GM23338 (cell line): ENCODE measurements at regions not wholly inside any gene's neighbourhood (a gene's known extent, or its start where the extent isn't known, plus 50 kb on each side); places are given as distances from the start of the nearest gene placed in this dataset.

Experiments used
- ATAC-seq: fragments of 200-7000 bp; cut with Tn5 transposase; 3 replicates; pipeline ENCODE4 v1.9.1; 2020
- DNase-seq: peaks from one replicate; pipeline ENCODE4 v3.0.0-alpha.2; 2015; ENCODE audit warnings: low spot score
- H2AFZ ChIP-seq: fragments of 200-600 bp; sonication (generic); 2 replicates; pipeline ENCODE4 v1.8.0; 2016; ENCODE audit warnings: antibody characterized with exemption, mild to moderate bottlenecking, moderate library complexity
- H3F3A ChIP-seq: fragments of 200-600 bp; sonication (generic); replicated peaks from 2 replicates; pipeline ENCODE4 v1.8.0; 2017; ENCODE audit warnings: antibody characterized with exemption, mixed run types, low read depth
- H3K27ac ChIP-seq: fragments of 200-600 bp; sonication (generic); 2 replicates; pipeline ENCODE4 v1.6.1; 2016; ENCODE audit warnings: low read depth
- H3K27me3 ChIP-seq: fragments of 200-600 bp; sonication (generic); 2 replicates; pipeline ENCODE4 v1.8.0; 2016; ENCODE audit warnings: mild to moderate bottlenecking, mixed run types, moderate library complexity; ENCODE audit not compliant: insufficient read depth
- H3K36me3 ChIP-seq: fragments of 200-600 bp; sonication (generic); 2 replicates; pipeline ENCODE4 v1.8.0; 2016; ENCODE audit warnings: mild to moderate bottlenecking; ENCODE audit not compliant: insufficient read depth
- H3K4me1 ChIP-seq: fragments of 200-600 bp; sonication (generic); 2 replicates; pipeline ENCODE4 v1.8.0; 2016; ENCODE audit warnings: mild to moderate bottlenecking, moderate library complexity; ENCODE audit not compliant: insufficient read depth
- H3K4me2 ChIP-seq: fragments of 200-600 bp; sonication (generic); 2 replicates; pipeline ENCODE4 v1.7.1; 2017; ENCODE audit warnings: mixed run types
- H3K4me3 ChIP-seq: fragments of 200-600 bp; sonication (generic); 2 replicates; pipeline ENCODE4 v1.6.1; 2016; ENCODE audit warnings: mixed run types
- H3K79me2 ChIP-seq: fragments of 200-600 bp; sonication (generic); replicated peaks from 2 replicates; pipeline ENCODE4 v1.8.0; 2017; ENCODE audit warnings: mild to moderate bottlenecking; ENCODE audit not compliant: insufficient read depth
- H3K9me2 ChIP-seq: fragments of 200-600 bp; sonication (generic); 2 replicates; pipeline ENCODE4 v1.8.0; 2017; ENCODE audit not compliant: insufficient read depth
- H4K20me1 ChIP-seq: fragments of 200-600 bp; sonication (generic); replicated peaks from 2 replicates; pipeline ENCODE4 v1.8.0; 2017; ENCODE audit warnings: mild to moderate bottlenecking; ENCODE audit not compliant: insufficient read depth
- H3K27ac Mint-ChIP-seq: 2 replicates; pipeline ENCODE4 v1.8.0; 2020; ENCODE audit warnings: inconsistent platforms, mild to moderate bottlenecking, moderate library complexity, mixed read lengths
- H3K27me3 Mint-ChIP-seq: 3 replicates; pipeline ENCODE4 v1.8.0; 2022; ENCODE audit warnings: low read depth, mild to moderate bottlenecking, moderate library complexity, mixed read lengths, inconsistent platforms; ENCODE audit not compliant: insufficient read depth, poor library complexity
- H3K36me3 Mint-ChIP-seq: 3 replicates; pipeline ENCODE4 v1.8.0; 2021; ENCODE audit warnings: low read depth, mild to moderate bottlenecking, inconsistent platforms, moderate library complexity, mixed read lengths
- H3K4me1 Mint-ChIP-seq: 3 replicates; pipeline ENCODE4 v1.8.0; 2020; ENCODE audit warnings: mild to moderate bottlenecking, inconsistent platforms, mixed read lengths
- H3K4me3 Mint-ChIP-seq: 3 replicates; pipeline ENCODE4 v1.8.0; 2021; ENCODE audit warnings: moderate library complexity, mild to moderate bottlenecking, inconsistent platforms, mixed read lengths
- H3K9me3 Mint-ChIP-seq: 3 replicates; pipeline ENCODE4 v1.8.0; 2020; ENCODE audit warnings: moderate library complexity, mild to moderate bottlenecking, inconsistent platforms, mixed read lengths
- CREB1 ChIP-seq: fragments of 250-450 bp; sonication (Bioruptor Pico); IDR thresholded peaks from 2 replicates; pipeline ENCODE4 v1.5.0; 2020; ENCODE audit warnings: low read depth, mild to moderate bottlenecking, moderate library complexity
- CTCF ChIP-seq, 2 experiments: fragments of 200-600 bp in 1 of 2; sonication (generic) in 1 of 2; conservative IDR thresholded peaks; 2 replicates each; pipeline versions ENCODE4 v1.5.1 to v1.6.1; 2016 to 2017; ENCODE audit warnings: antibody characterized with exemption in 2 of 2, low read depth in 2 of 2, mild to moderate bottlenecking in 2 of 2, moderate library complexity in 1 of 2
- ETS1 ChIP-seq: IDR thresholded peaks from 2 replicates; pipeline ENCODE4 v1.6.1; 2016; ENCODE audit warnings: antibody characterized with exemption
- EZH2 ChIP-seq: fragments of 200-600 bp; sonication (generic); IDR thresholded peaks from one replicate; pipeline ENCODE4 v1.8.0; 2017; ENCODE audit warnings: antibody characterized with exemption, mild to moderate bottlenecking, low read depth; ENCODE audit not compliant: unreplicated experiment
- EZH2phosphoT487 ChIP-seq: fragments of 200-600 bp; sonication (generic); IDR thresholded peaks from one replicate; pipeline ENCODE4 v1.8.1; 2018; ENCODE audit warnings: antibody characterized with exemption; ENCODE audit not compliant: unreplicated experiment
- JUNB ChIP-seq: IDR thresholded peaks from one replicate; pipeline ENCODE4 v1.6.1; 2016; ENCODE audit warnings: antibody characterized with exemption; ENCODE audit not compliant: unreplicated experiment
- NANOG ChIP-seq: IDR thresholded peaks from 2 replicates; pipeline ENCODE4 v1.6.1; 2016; ENCODE audit warnings: antibody characterized with exemption, borderline replicate concordance
- REST ChIP-seq: IDR thresholded peaks from one replicate; pipeline ENCODE4 v1.6.1; 2018; ENCODE audit warnings: antibody characterized with exemption; ENCODE audit not compliant: unreplicated experiment
- STAT1 ChIP-seq: IDR thresholded peaks from one replicate; pipeline ENCODE4 v1.6.1; 2016; ENCODE audit warnings: antibody characterized with exemption; ENCODE audit not compliant: unreplicated experiment
- ZNF114 ChIP-seq: fragments of 250-450 bp; sonication (Bioruptor Pico); IDR thresholded peaks from 2 replicates; pipeline ENCODE4 v1.5.0; 2020; ENCODE audit warnings: mild to moderate bottlenecking, moderate library complexity
- ZNF462 ChIP-seq: fragments of 250-450 bp; sonication (Bioruptor Pico); IDR thresholded peaks from 2 replicates; pipeline ENCODE4 v1.5.0; 2020; ENCODE audit warnings: mild to moderate bottlenecking, moderate library complexity

- TF ChIP-seq ZNF462 (CRISPR knock-in tag) (no peak), NANOG (no peak), EZH2 (no peak), CREB1 (CRISPR knock-in tag) (no peak), EZH2phosphoT487 (no peak), STAT1 (no peak), ZNF114 (CRISPR knock-in tag) (no peak)
Observed at GRCh38 chr9:82273121-82273520, 284.5 kb downstream of the SPATA31D1 start (continued).

GRCh38 chr9:82275258-82275927 lies 286.8 kb downstream of the SPATA31D1 start:
- Histone ChIP-seq H3K27ac (no peak overlapping the region), H3K4me2 (no peak overlapping the region), H3F3A (no peaks in the 10 kb centered on the region), H3K4me3 (no peak overlapping the region), H4K20me1 (no peaks in the 10 kb centered on the region), H3K36me3 (no peaks in the 10 kb centered on the region), H3K79me2 (no peaks in the 10 kb centered on the region), H3K4me1 (no peaks in the 10 kb centered on the region), H3K27me3 (no peaks in the 10 kb centered on the region), H2AFZ (no peak overlapping the region), H3K9me2 (no peaks in the 10 kb centered on the region)
- H3K27ac Mint-ChIP-seq, result no peak overlapping the region
- no peaks in the 10 kb centered on the region for H3K36me3 Mint-ChIP-seq
- H3K27me3 Mint-ChIP-seq, result peaks cover 3% of the 10 kb centered on the region
- no peaks in the 10 kb centered on the region for H3K9me3 Mint-ChIP-seq
- ATAC-seq (no peak), DNase-seq (no peak)
- H3K4me1 Mint-ChIP-seq, result peaks cover 3% of the 10 kb centered on the region; the same call in 2 of the 3 replicates
- no peak overlapping the region for H3K4me3 Mint-ChIP-seq
- TF ChIP-seq JUNB, result no peak
- TF ChIP-seq REST, result no peak
- no peak for TF ChIP-seq EZH2phosphoT487
- TF ChIP-seq STAT1, result no peak
- no peak for TF ChIP-seq CTCF (conservative IDR thresholded peaks at IDR 0.05; ENCODE audit: low read depth in 2 of 2)
- TF ChIP-seq ETS1, result no peak
- no peak for TF ChIP-seq EZH2
- TF ChIP-seq ZNF114 (CRISPR knock-in tag), result no peak
- no peak for TF ChIP-seq NANOG
- TF ChIP-seq CREB1 (CRISPR knock-in tag), result no peak
